Stimulated activated effector memory CD8-positive, alpha-beta T cell treated with anti-CD3 and anti-CD28 coated beads, Interleukin-12 subunit alpha, Interleukin-12 subunit beta, amount 100 ng/mL, for 72 hours (primary cell): ENCODE measurements at regions not wholly inside any gene's neighbourhood (a gene's known extent, or its start where the extent isn't known, plus 50 kb on each side); places are given as distances from the start of the nearest gene placed in this dataset.

ENCODE experiments used
- ATAC-seq: fragments of 150-1000 bp; cut with Tn5 transposase; 2 replicates; pipeline ENCODE4 v1.10.0; 2021
- DNase-seq, 2 donors: peaks; one replicate each; pipeline ENCODE4 v3.0.0; 2021 to 2022; ENCODE audit warnings: low spot score in 2 of 2
- H3K27ac Mint-ChIP-seq: one replicate; pipeline ENCODE4 v1.8.0; 2022; ENCODE audit warnings: mild to moderate bottlenecking, mixed read lengths
- H3K36me3 Mint-ChIP-seq: one replicate; pipeline ENCODE4 v1.8.0; 2022; ENCODE audit warnings: mild to moderate bottlenecking, mixed read lengths
- H3K4me1 Mint-ChIP-seq: one replicate; pipeline ENCODE4 v1.8.0; 2022; ENCODE audit warnings: mixed read lengths
- H3K4me3 Mint-ChIP-seq: one replicate; pipeline ENCODE4 v1.8.0; 2022; ENCODE audit warnings: mild to moderate bottlenecking, mixed read lengths
- H3K9me3 Mint-ChIP-seq: one replicate; pipeline ENCODE4 v1.8.0; 2022; ENCODE audit warnings: mixed read lengths

DNA sequence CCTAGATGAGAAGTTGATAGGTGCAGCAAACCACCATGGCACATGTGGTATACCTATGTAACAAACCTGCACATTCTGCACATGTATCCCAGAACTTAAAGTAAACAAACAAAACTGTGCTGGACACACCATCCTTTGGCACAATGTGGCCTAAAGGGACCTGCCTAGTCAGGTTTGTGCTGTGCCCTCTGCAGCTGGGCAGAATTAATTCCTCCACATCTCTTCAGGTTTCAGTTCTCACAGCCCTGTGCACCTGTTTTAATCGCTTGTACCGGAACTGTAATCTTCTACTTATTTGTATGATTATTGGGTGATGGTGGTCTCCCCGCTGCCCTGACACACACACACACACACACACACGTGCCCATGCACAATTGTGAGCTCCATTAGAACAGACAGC lies 252.7 kb downstream of the ACTR3B start:
- Mint-ChIP-seq H3K36me3 (no peaks in the 10 kb centered on the region), H3K9me3 (peaks cover 2% of the 10 kb centered on the region), H3K4me3 (no peak overlapping the region), H3K4me1 (no peaks in the 10 kb centered on the region), H3K27ac (no peak overlapping the region)
- DNase-seq (no peak), ATAC-seq (no peak)

DNA sequence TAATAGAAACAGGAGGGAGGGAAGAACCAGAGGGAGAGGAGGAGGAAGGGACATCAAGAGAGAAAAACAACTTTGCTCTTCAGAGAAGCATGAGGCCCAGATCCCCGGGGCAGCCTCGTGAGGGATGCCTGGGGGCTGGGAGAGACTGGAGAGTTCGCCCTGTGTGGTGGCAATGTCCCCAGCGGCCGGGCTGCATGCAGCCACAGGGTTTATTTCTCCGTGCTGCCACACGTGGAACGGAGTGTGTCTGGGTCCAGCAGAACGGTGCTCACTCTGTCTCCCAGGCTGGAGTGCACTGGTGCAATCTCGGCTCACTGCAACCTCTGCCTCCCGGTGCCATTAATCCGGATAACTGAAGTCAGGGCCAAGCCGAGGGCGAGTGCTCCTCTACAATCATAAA lies 257.7 kb downstream of the ACTR3B start:
- Mint-ChIP-seq H3K9me3 (peaks cover 2% of the 10 kb centered on the region), H3K4me3 (no peak overlapping the region), H3K36me3 (no peaks in the 10 kb centered on the region), H3K4me1 (no peaks in the 10 kb centered on the region), H3K27ac (no peak overlapping the region)
- DNase-seq (no peak), ATAC-seq (no peak)

DNA sequence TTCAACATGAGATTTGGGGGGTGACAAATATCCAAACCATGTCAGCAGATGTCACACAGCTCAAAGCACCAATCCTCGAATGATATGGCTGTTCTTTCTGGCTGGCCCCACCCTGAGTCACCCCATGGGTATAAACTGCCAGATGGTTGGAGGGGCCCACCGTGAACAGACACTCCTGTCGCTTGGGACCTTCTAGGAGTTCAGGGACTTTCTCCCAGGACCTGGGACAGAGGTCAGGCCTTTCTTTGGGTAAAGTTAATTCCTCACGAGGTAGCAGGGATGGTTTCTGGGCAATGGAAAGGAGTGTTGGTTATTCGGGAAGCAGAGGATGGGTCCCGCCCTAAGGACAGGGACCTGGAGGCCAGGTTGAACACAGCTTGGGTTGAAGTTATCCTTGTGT lies 262.0 kb downstream of the ACTR3B start:
- Mint-ChIP-seq H3K27ac (no peak overlapping the region), H3K4me3 (no peak overlapping the region), H3K9me3 (no peaks in the 10 kb centered on the region), H3K36me3 (no peaks in the 10 kb centered on the region), H3K4me1 (no peaks in the 10 kb centered on the region)
- ATAC-seq, result no peak
- DNase-seq, result no peak

DNA sequence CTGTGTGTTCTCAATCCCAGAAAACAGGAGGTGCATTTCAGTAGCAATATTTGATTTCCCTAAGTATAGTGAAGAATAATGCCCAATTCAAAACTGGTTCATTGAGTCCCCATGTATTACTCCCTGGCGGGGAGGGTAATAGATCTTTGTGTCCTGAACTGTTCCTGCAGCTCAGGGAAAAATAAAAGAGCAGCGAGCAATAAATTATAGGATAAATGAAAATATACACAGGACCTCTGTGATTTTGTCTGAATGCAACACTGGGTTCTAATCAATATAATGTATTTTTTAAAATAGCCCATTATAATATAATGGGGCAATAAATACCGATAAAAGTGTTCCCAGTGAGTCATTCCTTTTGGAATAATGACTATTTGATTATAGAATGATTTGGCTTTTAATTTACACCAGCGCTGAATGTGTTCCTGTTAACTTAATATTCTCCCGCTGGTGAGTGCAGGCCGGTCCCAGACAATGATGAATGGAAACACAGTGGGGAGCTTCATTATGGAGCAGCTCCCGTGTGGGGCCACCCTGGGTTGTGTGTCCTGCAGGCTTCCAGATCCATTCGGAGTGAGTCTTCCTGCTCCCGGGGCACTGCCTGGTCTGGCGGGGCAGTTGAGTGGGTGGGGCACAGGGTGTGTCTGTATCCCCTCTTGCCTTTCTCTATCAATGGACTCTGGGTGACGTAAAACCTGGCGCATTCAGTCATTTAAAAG lies 263.1 kb downstream of the ACTR3B start:
- no peaks in the 10 kb centered on the region for H3K9me3 Mint-ChIP-seq
- no peak for ATAC-seq
- H3K4me1 Mint-ChIP-seq, result no peaks in the 10 kb centered on the region
- no peak for DNase-seq
- H3K36me3 Mint-ChIP-seq, result no peaks in the 10 kb centered on the region
- no peak overlapping the region for H3K27ac Mint-ChIP-seq
- H3K4me3 Mint-ChIP-seq, result no peak overlapping the region

DNA sequence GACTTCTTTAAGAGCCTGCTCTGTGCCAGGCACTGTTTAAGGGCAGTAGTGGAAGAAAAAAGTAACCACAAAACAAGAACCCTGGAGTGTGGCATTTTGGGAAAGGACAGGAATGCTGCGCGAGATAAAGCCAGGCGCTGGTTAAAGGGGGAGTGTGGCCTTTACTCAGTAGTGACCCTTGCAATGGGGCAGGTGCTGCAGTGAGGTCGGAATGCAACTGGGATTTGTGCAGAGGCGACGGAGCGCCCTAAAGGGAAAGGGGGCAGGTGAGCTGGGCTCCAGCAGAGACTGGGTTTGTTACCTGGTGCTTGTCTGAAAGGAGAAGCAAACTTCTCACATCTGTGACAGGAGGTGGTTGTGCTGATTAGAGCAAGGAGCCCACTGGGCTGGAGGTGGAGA lies 263.6 kb downstream of the ACTR3B start:
- no peaks in the 10 kb centered on the region for H3K36me3 Mint-ChIP-seq
- ATAC-seq, result no peak
- no peaks in the 10 kb centered on the region for H3K9me3 Mint-ChIP-seq

DNA sequence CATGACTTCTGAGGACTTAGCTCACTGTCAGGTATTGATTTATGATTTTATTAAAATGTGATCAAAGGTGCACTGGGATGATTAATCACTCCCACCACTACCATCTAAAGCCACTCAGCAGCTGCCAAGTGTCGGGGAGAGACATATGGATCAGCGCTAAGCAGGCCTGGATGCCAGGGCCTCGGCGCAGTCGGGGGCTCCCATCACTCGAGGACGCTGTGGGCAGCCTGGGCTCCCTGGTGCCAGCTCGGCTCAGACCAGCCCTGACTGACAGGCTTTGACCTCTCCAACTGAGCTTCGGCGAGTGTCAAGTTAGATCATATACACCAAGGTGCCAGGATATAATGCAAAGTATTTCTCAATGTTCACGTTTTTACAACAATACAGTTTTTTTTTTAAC lies 267.7 kb downstream of the ACTR3B start:
- Mint-ChIP-seq H3K4me1 (peaks cover 7% of the 10 kb centered on the region), H3K36me3 (no peaks in the 10 kb centered on the region), H3K27ac (no peak overlapping the region), H3K4me3 (no peak overlapping the region), H3K9me3 (no peaks in the 10 kb centered on the region)
- no peak for ATAC-seq
- no peak for DNase-seq

More for the DNA sequence above, 263.6 kb downstream of the ACTR3B start:
- no peak for DNase-seq
- no peak overlapping the region for H3K27ac Mint-ChIP-seq
- H3K4me1 Mint-ChIP-seq, result no peaks in the 10 kb centered on the region
- no peak overlapping the region for H3K4me3 Mint-ChIP-seq

DNA sequence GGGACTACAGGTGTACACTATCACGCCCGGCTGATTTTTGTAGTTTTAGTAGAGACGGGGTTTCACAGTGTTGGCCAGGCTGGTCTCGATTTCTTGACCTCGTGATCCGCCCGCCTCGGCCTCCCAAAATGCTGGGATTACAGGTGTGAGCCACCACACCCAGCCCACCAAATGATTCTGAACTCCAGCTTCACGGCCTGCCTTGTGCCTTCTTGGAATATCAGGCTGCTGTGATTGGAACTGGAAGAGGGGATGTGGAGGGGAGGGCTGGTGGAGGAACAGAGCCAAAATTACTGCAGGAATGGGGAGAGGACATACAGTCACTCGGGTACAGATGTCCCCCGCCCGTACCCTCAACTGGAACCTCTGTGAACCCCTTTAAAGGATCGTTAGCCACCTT lies 268.4 kb downstream of the ACTR3B start:
- peaks cover 7% of the 10 kb centered on the region for H3K4me1 Mint-ChIP-seq
- ATAC-seq (no peak), DNase-seq (no peak)
- no peak overlapping the region for H3K27ac Mint-ChIP-seq
- H3K4me3 Mint-ChIP-seq, result no peak overlapping the region
- H3K36me3 Mint-ChIP-seq, result no peaks in the 10 kb centered on the region
- H3K9me3 Mint-ChIP-seq, result no peaks in the 10 kb centered on the region

DNA sequence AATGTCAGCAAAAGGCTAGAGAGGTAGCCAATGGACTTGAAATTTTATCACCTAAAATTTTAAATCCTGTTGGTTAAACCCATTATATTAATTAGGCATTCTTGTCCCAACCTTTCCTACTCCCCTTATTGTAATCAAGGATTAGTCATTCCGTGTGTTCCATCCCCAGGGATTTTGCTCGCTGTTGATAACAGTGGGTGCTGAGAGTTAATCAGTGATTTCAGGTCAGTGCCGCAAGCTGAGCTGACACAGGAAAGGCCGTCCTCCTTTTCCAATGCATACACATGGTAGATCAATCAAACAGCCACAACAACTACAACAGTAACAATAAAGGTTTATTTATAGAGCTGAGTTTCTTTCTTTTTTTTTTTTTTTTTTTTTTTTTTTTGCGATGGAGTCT lies 271.4 kb downstream of the ACTR3B start:
- Mint-ChIP-seq H3K9me3 (no peaks in the 10 kb centered on the region), H3K27ac (no peak overlapping the region), H3K4me3 (no peak overlapping the region), H3K36me3 (no peaks in the 10 kb centered on the region), H3K4me1 (peaks cover 7% of the 10 kb centered on the region)
- ATAC-seq, result no peak
- no peak for DNase-seq

DNA sequence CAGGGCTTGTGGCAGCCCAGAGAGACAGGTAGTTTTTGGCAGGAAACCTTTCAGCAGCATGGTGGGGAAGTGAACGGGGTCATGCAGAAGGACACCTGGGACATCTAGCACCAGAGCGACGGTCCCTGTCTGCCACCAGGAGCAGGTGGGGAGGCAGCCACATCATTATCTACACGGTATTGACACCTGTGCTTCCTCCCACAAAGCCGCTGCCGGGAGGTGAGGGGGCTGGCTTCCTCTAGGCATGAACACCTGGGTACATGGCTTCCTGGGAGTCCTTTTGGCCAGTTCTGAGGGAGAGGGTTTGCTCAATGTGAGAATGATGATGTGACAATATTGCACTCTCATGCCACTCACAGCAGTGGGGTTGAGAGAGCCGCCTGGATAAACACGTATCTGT lies 275.2 kb downstream of the ACTR3B start:
- Mint-ChIP-seq H3K9me3 (no peaks in the 10 kb centered on the region), H3K4me1 (no peaks in the 10 kb centered on the region), H3K4me3 (no peak overlapping the region), H3K36me3 (no peaks in the 10 kb centered on the region), H3K27ac (no peak overlapping the region)
- ATAC-seq, result no peak
- DNase-seq, result no peak

DNA sequence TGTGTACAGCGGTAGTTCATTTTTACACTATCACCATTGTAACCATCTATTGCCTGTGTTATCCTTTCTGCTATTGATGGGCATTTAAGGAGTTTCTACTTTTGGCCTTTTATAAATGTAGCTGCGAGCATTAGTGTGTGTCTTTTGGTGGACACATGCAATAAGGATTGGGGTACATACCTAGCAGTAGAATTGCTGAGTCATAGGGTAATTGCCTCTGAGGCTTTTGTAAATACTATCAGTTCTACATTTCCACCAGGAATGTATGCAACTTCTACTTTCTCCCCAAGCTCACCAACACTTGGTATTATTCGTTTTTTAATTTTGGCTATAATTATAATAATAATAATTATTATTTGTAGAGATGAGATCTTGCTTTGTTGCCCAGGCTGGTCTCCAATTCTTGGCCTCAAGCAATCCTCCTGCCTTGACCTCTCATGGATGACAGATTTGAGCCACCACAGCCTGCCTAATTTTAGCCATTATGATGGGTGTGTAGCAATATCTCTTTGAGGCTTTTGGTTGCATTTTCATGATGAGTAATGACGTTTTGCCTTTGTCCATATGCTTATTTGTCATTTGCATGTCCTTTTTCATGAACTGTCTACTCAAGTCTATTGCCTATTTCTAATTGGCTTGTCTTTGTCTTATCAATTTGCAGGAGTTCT lies 277.0 kb downstream of the ACTR3B start:
- H3K27ac Mint-ChIP-seq, result no peak overlapping the region
- DNase-seq, result no peak
- no peaks in the 10 kb centered on the region for H3K9me3 Mint-ChIP-seq
- no peak overlapping the region for H3K4me3 Mint-ChIP-seq
- no peak for ATAC-seq
- no peaks in the 10 kb centered on the region for H3K4me1 Mint-ChIP-seq
- no peaks in the 10 kb centered on the region for H3K36me3 Mint-ChIP-seq

DNA sequence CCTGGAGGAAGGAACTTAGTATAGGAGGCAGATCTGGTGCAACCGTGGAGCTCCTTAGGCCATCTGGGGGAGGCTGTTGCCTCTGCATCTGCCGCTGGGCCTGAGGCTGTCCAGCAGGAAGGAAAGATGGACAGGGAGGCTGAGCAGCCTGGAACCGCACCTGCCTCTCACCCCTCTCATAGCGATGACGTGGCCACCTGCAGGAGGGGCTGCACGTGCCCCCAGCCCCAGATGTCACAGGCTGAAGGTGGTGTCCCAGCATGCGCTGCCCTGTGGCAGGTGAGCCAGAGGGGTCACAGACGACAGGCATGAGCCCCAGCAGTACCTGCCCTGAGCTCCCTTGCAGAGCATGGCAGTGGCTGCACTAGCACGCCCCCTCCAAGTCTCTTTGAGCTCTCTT lies 283.9 kb downstream of the ACTR3B start:
- no peak overlapping the region for H3K27ac Mint-ChIP-seq
- no peaks in the 10 kb centered on the region for H3K4me1 Mint-ChIP-seq
- H3K36me3 Mint-ChIP-seq, result no peaks in the 10 kb centered on the region

DNA sequence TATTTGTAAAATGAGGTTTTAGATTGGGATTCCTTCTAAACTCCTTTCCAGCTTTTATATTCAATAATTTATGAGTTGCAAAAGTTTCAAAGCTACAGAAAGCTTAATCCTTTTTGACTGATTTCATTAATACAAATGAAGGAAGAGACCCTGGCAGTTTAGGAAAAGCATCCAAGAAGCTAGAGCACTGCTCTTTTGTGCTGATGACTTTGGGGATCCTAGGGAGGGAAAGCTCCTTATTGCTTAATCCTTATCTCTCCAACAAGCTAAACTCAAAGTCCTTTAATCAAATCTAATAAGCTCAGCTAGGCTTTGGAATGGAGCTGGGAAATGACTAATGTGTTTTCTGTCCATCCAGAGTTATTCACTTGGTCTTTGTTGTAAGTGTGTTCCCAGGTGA lies 285.4 kb downstream of the ACTR3B start:
- H3K36me3 Mint-ChIP-seq, result no peaks in the 10 kb centered on the region
- DNase-seq (no peak), ATAC-seq (no peak)
- H3K4me3 Mint-ChIP-seq, result no peak overlapping the region
- no peak overlapping the region for H3K27ac Mint-ChIP-seq
- no peaks in the 10 kb centered on the region for H3K9me3 Mint-ChIP-seq
- no peaks in the 10 kb centered on the region for H3K4me1 Mint-ChIP-seq

More for the DNA sequence above, 283.9 kb downstream of the ACTR3B start:
- no peak for DNase-seq
- no peaks in the 10 kb centered on the region for H3K9me3 Mint-ChIP-seq
- no peak for ATAC-seq
- H3K4me3 Mint-ChIP-seq, result no peak overlapping the region

DNA sequence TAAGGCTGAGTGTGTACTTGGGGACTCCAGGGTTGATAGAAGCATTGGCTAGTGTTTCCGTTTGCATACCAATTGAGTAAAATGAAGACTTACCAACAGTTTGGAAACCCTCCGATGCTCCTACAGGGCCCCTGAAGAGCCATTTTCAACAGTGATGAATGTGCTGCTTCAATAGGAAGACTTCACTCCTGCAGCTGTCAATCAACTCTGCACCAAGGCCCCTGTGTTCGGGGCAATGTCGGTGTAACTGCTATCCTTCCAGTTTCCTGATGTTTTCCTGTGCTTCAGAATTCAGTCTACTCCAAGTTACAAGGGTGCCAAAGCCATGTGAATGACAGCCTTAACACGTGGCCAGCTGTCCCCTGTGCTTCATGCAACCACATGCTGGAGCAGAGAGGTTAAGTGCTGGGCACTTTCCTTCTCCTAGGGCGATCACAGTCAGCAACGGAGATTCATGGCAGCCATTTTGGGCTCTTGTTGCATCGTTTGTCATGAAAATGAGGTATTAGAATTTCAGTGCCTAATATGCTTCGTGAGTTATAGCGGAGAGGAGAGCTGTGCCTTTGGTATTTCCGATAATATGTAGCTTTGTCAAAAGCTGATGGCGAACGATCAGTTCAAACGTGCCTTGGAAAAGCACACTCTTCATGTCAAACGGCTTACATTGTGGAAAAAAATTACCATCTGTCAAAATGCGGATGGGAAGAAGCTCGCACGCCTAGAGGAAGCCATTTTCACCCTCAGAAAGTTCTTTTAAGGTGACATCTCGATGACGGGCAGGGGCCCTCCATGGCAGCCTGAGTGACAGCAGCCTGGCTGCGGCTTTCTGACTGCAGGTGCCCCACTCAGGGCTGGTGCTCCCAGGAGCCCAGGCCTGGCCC lies 287.8 kb downstream of the ACTR3B start:
- no peaks in the 10 kb centered on the region for H3K36me3 Mint-ChIP-seq
- H3K9me3 Mint-ChIP-seq, result peaks cover 5% of the 10 kb centered on the region
- H3K27ac Mint-ChIP-seq, result no peak overlapping the region
- H3K4me3 Mint-ChIP-seq, result no peak overlapping the region
- DNase-seq, result no peak
- no peak for ATAC-seq
- no peaks in the 10 kb centered on the region for H3K4me1 Mint-ChIP-seq

DNA sequence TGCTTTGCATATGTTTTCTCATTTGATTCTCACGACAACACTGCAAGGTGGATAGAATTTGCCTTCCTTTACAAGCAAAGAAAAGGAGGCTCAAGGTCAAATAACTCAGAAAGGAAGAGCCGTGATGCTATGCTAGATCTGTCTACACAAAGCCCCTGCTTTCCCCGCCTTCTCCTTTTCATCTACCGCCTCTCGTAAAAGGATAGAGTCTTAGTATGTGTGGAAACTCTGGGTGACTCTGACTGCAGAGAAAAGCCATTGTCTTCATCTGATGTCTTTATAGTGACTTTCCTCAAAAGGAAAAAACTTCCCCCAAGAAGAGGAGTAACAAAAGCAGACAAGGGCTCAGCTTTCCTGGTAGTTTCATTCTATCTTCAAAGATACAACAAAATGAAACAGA lies 292.7 kb downstream of the ACTR3B start:
- H3K36me3 Mint-ChIP-seq, result no peaks in the 10 kb centered on the region
- H3K9me3 Mint-ChIP-seq, result peaks cover 5% of the 10 kb centered on the region
- ATAC-seq, result no peak
- no peaks in the 10 kb centered on the region for H3K4me1 Mint-ChIP-seq
- no peak overlapping the region for H3K4me3 Mint-ChIP-seq
- DNase-seq, result no peak
- no peak overlapping the region for H3K27ac Mint-ChIP-seq

DNA sequence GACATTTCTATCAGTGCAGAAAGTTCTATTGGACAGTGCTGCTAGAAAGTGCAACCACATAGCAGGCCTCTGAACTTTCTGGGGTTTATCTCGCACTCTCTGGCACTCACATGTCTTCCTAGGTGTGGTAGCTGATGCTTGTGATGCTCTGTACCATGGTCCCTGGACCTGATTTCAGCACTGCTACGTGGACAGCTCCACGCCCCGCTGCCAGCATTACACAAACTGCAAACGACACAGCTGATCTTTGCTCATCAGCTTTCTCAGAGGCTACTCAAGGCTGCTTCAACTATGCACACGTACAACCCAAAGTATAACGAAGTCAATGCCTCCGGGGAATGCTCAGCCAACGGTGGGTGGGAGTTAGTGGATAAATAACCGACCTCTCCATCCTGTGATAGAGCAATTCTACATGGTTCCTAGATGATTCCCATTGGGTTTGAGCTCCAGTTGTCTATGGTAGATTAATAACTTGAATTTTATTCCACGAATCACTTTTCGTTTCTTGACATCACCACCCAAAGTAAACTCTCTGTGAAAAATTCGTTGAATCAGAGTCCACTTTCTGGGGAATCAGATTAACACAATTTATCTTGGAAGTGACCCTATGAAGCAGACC lies 302.5 kb downstream of the ACTR3B start:
- H3K9me3 Mint-ChIP-seq, result peaks cover 6% of the 10 kb centered on the region
- DNase-seq, result no peak
- no peak for ATAC-seq
- no peaks in the 10 kb centered on the region for H3K36me3 Mint-ChIP-seq
- no peak overlapping the region for H3K4me3 Mint-ChIP-seq
- H3K27ac Mint-ChIP-seq, result no peak overlapping the region
- H3K4me1 Mint-ChIP-seq, result no peaks in the 10 kb centered on the region
